ENCODE measurements at regions not wholly inside any gene's neighbourhood (a gene's known extent, or its start where the extent isn't known, plus 50 kb on each side); places are given as distances from the start of the nearest gene placed in this dataset.

GRCh38 chr2:176503776-176504175 lies 234.5 kb downstream of the MTX2 start:
- no peak for DNase-seq (ENCODE audit: low read depth)
- Histone ChIP-seq H3K36me3 (ENCODE audit: control insufficient read depth, insufficient read depth, low read length) (no peaks in the 10 kb centered on the region), H3K27me3 (ENCODE audit: control insufficient read depth, insufficient read depth, low read length) (peaks cover 20% of the 10 kb centered on the region), H3K4me3 (ENCODE audit: low read depth, low read length) (no peak overlapping the region)
- no peak for TF ChIP-seq CTCF (IDR thresholded peaks at IDR 0.05; ENCODE audit: insufficient read depth, low read depth, low read length)
- POLR2A ChIA-PET = no interaction called here
- CTCF ChIA-PET = interaction anchor here (0.7 to 2.0 kb wide), 5 partner anchors 14 to 645 kb away, joined by 3 to 5 read pairs (median 3); no protein-coding TSS in a partner anchor

GRCh38 chr2:176504440-176504839 lies 235.2 kb downstream of the MTX2 start:
- POLR2A ChIA-PET = no interaction called here

GRCh38 chr2:176507786-176508185 lies 238.5 kb downstream of the MTX2 start:
- no peak for DNase-seq (ENCODE audit: low read depth)
- no peak for TF ChIP-seq CTCF (IDR thresholded peaks at IDR 0.05; ENCODE audit: insufficient read depth, low read depth, low read length)
- Histone ChIP-seq H3K36me3 (ENCODE audit: control insufficient read depth, insufficient read depth, low read length) (no peaks in the 10 kb centered on the region), H3K27me3 (ENCODE audit: control insufficient read depth, insufficient read depth, low read length) (peaks cover 9% of the 10 kb centered on the region), H3K4me3 (ENCODE audit: low read depth, low read length) (no peak overlapping the region)
- CTCF ChIA-PET = interaction anchor here (0.8 kb wide), 1 partner anchor 51 kb away, joined by 3 read pairs; no protein-coding TSS in a partner anchor
- POLR2A ChIA-PET = no interaction called here

More at GRCh38 chr2:176504440-176504839, 235.2 kb downstream of the MTX2 start:
- Histone ChIP-seq H3K27me3 (ENCODE audit: control insufficient read depth, insufficient read depth, low read length) (peaks cover 20% of the 10 kb centered on the region), H3K36me3 (ENCODE audit: control insufficient read depth, insufficient read depth, low read length) (no peaks in the 10 kb centered on the region), H3K4me3 (ENCODE audit: low read depth, low read length) (no peak overlapping the region)
- CTCF ChIA-PET = interaction anchor here (0.7 to 2.0 kb wide), 4 partner anchors 48 to 644 kb away, joined by 3 to 5 read pairs (median 3); no protein-coding TSS in a partner anchor
- DNase-seq (ENCODE audit: low read depth) = no peak
- TF ChIP-seq CTCF (IDR thresholded peaks at IDR 0.05; ENCODE audit: insufficient read depth, low read depth, low read length) = no peak

GRCh38 chr2:176508374-176508773 lies 239.1 kb downstream of the MTX2 start:
- Histone ChIP-seq H3K27me3 (ENCODE audit: control insufficient read depth, insufficient read depth, low read length) (peaks cover 6% of the 10 kb centered on the region), H3K4me3 (ENCODE audit: low read depth, low read length) (no peak overlapping the region), H3K36me3 (ENCODE audit: control insufficient read depth, insufficient read depth, low read length) (no peaks in the 10 kb centered on the region)
- no peak for TF ChIP-seq CTCF (IDR thresholded peaks at IDR 0.05; ENCODE audit: insufficient read depth, low read depth, low read length)
- DNase-seq (ENCODE audit: low read depth) = no peak
- CTCF ChIA-PET = no interaction called here
- POLR2A ChIA-PET = no interaction called here

GRCh38 chr2:176508984-176509740 lies 239.9 kb downstream of the MTX2 start:
- peaks cover 5% of the 10 kb centered on the region for H3K27me3 ChIP-seq (ENCODE audit: control insufficient read depth, insufficient read depth, low read length)
- no peak for TF ChIP-seq CTCF (IDR thresholded peaks at IDR 0.05; ENCODE audit: insufficient read depth, low read depth, low read length)
- no peaks in the 10 kb centered on the region for H3K36me3 ChIP-seq (ENCODE audit: control insufficient read depth, insufficient read depth, low read length)
- CTCF ChIA-PET = no interaction called here
- POLR2A ChIA-PET = no interaction called here
- no peak overlapping the region for H3K4me3 ChIP-seq (ENCODE audit: low read depth, low read length)
- DNase-seq (ENCODE audit: low read depth) = no peak
